Liver (tissue), 1 donor: ENCODE measurements at regions not wholly inside any gene's neighbourhood (a gene's known extent, or its start where the extent isn't known, plus 50 kb on each side); places are given as distances from the start of the nearest gene placed in this dataset. TPM values are rescaled to one million over a fixed set of nuclear protein-coding genes. Genes with fewer than 3 reads are reported as not detected.

ENCODE experiments used
- small RNA-seq: library from RNA; depleted of rRNA; stranded (forward); fragments of <200 nt; gene quantifications from one replicate; pipeline ENCODE3, GENCODE V24; 2014

Small RNAs in the stretch of these regions (small RNA-seq; reads per million reads assigned to genes)
- gene RNU7-120P = not detected
